PC-9 (cell line): ENCODE measurements at regions not wholly inside any gene's neighbourhood (a gene's known extent, or its start where the extent isn't known, plus 50 kb on each side); places are given as distances from the start of the nearest gene placed in this dataset.

Experiments used
- EZH2 ChIP-seq: fragments of 200-600 bp; sonication (generic); IDR thresholded peaks from 2 replicates; pipeline ENCODE4 v1.8.0; 2017; ENCODE audit warnings: antibody characterized with exemption, low read depth
- TF ChIP-seq, protein P1 (sequence below): fragments of 200-600 bp; sonication (generic); conservative IDR thresholded peaks from 2 replicates; pipeline ENCODE4 v1.6.1; 2017; ENCODE audit warnings: mixed run types, antibody characterized with exemption, mild to moderate bottlenecking, moderate library complexity

DNA sequence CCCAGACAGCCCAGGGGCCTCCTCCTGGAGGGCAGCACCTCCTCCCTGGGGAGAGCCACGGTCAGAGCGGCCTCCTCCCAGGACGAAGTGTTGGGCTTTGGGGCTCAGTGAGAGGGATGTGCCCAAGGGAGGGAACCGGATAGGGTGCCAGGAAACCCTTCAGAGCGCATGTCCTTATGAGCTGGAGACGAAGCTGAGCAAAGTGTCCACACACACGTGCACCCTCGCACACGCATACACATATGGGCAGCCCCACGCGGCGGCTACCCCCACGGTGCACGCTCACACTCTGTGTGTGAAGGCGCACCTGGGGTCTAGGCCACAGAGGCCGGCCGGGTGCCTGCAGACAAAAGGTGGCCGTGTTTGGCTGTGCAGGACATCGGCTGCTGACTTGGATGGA is 106.1 kb upstream of the HDAC4 start:
- TF ChIP-seq, protein P1, sequence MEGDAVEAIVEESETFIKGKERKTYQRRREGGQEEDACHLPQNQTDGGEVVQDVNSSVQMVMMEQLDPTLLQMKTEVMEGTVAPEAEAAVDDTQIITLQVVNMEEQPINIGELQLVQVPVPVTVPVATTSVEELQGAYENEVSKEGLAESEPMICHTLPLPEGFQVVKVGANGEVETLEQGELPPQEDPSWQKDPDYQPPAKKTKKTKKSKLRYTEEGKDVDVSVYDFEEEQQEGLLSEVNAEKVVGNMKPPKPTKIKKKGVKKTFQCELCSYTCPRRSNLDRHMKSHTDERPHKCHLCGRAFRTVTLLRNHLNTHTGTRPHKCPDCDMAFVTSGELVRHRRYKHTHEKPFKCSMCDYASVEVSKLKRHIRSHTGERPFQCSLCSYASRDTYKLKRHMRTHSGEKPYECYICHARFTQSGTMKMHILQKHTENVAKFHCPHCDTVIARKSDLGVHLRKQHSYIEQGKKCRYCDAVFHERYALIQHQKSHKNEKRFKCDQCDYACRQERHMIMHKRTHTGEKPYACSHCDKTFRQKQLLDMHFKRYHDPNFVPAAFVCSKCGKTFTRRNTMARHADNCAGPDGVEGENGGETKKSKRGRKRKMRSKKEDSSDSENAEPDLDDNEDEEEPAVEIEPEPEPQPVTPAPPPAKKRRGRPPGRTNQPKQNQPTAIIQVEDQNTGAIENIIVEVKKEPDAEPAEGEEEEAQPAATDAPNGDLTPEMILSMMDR = no peak
- TF ChIP-seq EZH2 = no peak
